H1 (cell line): ENCODE measurements at regions not wholly inside any gene's neighbourhood (a gene's known extent, or its start where the extent isn't known, plus 50 kb on each side); places are given as distances from the start of the nearest gene placed in this dataset.

Experiments used
- CTCF ChIA-PET: fragments of 300-600 bp; sonication (Branson Sonifier 250); formaldehyde crosslinking; loops from one replicate; lab custom pipeline; 2021; ENCODE audit not compliant: partially characterized antibody; lab: Charles Lee
- POLR2A ChIA-PET: fragments of 300-600 bp; sonication (Branson Sonifier 250); formaldehyde crosslinking; loops from one replicate; lab custom pipeline; 2021; ENCODE audit warnings: inconsistent platforms; ENCODE audit not compliant: partially characterized antibody; lab: Charles Lee
- DNase-seq, 2 experiments: peaks; one replicate each; pipeline versions ENCODE4 v3.0.0 to v3.0.0-alpha.2; 2010 to 2022; ENCODE audit warnings: low spot score in 2 of 2, low read depth in 1 of 2, mixed read lengths in 1 of 2
- FAIRE-seq: peaks from 2 replicates; lab custom pipeline; 2011; peaks lifted over from hg19 to GRCh38; lab: Jason Lieb, UNC
- H2AFZ ChIP-seq: 2 replicates; pipeline ENCODE4 v1.8.1; 2012; ENCODE audit warnings: low read length, inconsistent platforms
- H2AK5ac ChIP-seq: 2 replicates; pipeline ENCODE4 v1.6.1; 2013; ENCODE audit warnings: low read depth, low read length
- H2BK120ac ChIP-seq: replicated peaks from 2 replicates; pipeline ENCODE3; 2013; ENCODE audit warnings: low read depth, low read length, inconsistent platforms
- H2BK12ac ChIP-seq: 2 replicates; pipeline ENCODE4 v1.6.1; 2013; ENCODE audit warnings: low read depth, low read length
- H2BK15ac ChIP-seq: 2 replicates; pipeline ENCODE4 v1.6.1; 2013; ENCODE audit warnings: low read length
- H2BK20ac ChIP-seq: 2 replicates; pipeline ENCODE4 v1.6.1; 2013; ENCODE audit warnings: low read length
- H2BK5ac ChIP-seq: 2 replicates; pipeline ENCODE4 v1.6.1; 2013; ENCODE audit warnings: low read depth, low read length
- H3K14ac ChIP-seq: 2 replicates; pipeline ENCODE4 v1.6.1; 2013; ENCODE audit warnings: inconsistent platforms; ENCODE audit not compliant: insufficient read length
- H3K18ac ChIP-seq: 2 replicates; pipeline ENCODE4 v1.6.1; 2013; ENCODE audit warnings: low read length; ENCODE audit errors: extremely low read depth
- H3K23ac ChIP-seq: 2 replicates; pipeline ENCODE4 v1.6.1; 2013; ENCODE audit warnings: inconsistent platforms; ENCODE audit not compliant: insufficient read length
- H3K23me2 ChIP-seq: 2 replicates; pipeline ENCODE4 v1.6.1; 2013; ENCODE audit warnings: low read depth, low read length
- H3K27ac ChIP-seq: 2 replicates; pipeline ENCODE4 v1.6.1; 2011; ENCODE audit warnings: low read depth, low read length, inconsistent platforms
- H3K27me3 ChIP-seq, 4 experiments: replicated peaks in 1 of 4; 1 replicate in 1 of 4; 2 replicates in 3 of 4; pipeline versions ENCODE4 v1.6.1 to v1.8.1; 2011 to 2013; ENCODE audit warnings: low read length in 3 of 4, mild to moderate bottlenecking in 3 of 4, inconsistent platforms in 2 of 4, mixed read lengths in 2 of 4, moderate library complexity in 1 of 4; ENCODE audit not compliant: control insufficient read depth in 3 of 4, insufficient read depth in 3 of 4; ENCODE audit errors: extremely low read depth in 1 of 4
- H3K36me3 ChIP-seq, 4 experiments: 2 replicates each; pipeline versions ENCODE4 v1.6.1 to v1.8.1; 2011 to 2013; ENCODE audit warnings: mild to moderate bottlenecking in 4 of 4, low read length in 3 of 4, moderate library complexity in 2 of 4, control low read depth in 1 of 4, inconsistent platforms in 1 of 4; ENCODE audit not compliant: insufficient read depth in 4 of 4, control insufficient read depth in 2 of 4
- H3K4ac ChIP-seq: replicated peaks from 2 replicates; pipeline ENCODE3; 2013; ENCODE audit warnings: low read length, low read depth, mixed read lengths, inconsistent platforms; ENCODE audit not compliant: insufficient read length
- H3K4me1 ChIP-seq, 4 experiments: replicated peaks in 1 of 4; 1 replicate in 1 of 4; 2 replicates in 3 of 4; pipeline versions ENCODE4 v1.6.1 to v1.8.1; 2011 to 2013; ENCODE audit warnings: low read length in 3 of 4, inconsistent platforms in 2 of 4, mixed read lengths in 1 of 4; ENCODE audit not compliant: insufficient read depth in 4 of 4, control insufficient read depth in 3 of 4
- H3K4me2 ChIP-seq, 2 experiments: 2 replicates each; pipeline versions ENCODE4 v1.6.1 to v1.8.1; 2011 to 2013; ENCODE audit warnings: low read depth in 2 of 2, low read length in 2 of 2, control low read depth in 1 of 2, inconsistent platforms in 1 of 2, mild to moderate bottlenecking in 1 of 2; ENCODE audit not compliant: insufficient read depth in 1 of 2
- H3K4me3 ChIP-seq, 4 experiments: fragments of 200-600, 300-600 bp in 1 of 4; sonication (generic), shearing (Covaris generic), sonication (Bioruptor Twin) in 1 of 4; 2 replicates each; pipeline versions ENCODE4 v1.5.1 to v1.8.1; 2011 to 2016; ENCODE audit warnings: low read length in 4 of 4, low read depth in 3 of 4, control low read depth in 2 of 4, inconsistent platforms in 2 of 4, mild to moderate bottlenecking in 2 of 4, mixed read lengths in 1 of 4, moderate library complexity in 1 of 4; ENCODE audit not compliant: insufficient read depth in 2 of 4; ENCODE audit errors: extremely low read depth in 1 of 4
- H3K56ac ChIP-seq: replicated peaks from 2 replicates; pipeline ENCODE3; 2013; ENCODE audit warnings: low read depth, mild to moderate bottlenecking, mixed read lengths, low read length, inconsistent platforms; ENCODE audit not compliant: insufficient read length
- H3K79me1 ChIP-seq: 2 replicates; pipeline ENCODE4 v1.6.1; 2013; ENCODE audit warnings: low read depth, low read length, control low read depth
- H3K79me2 ChIP-seq, 2 experiments: 2 replicates each; pipeline versions ENCODE4 v1.6.1 to v1.8.1; 2012 to 2013; ENCODE audit warnings: low read length in 2 of 2, mild to moderate bottlenecking in 2 of 2, inconsistent platforms in 1 of 2; ENCODE audit not compliant: insufficient read depth in 2 of 2, control insufficient read depth in 1 of 2
- H3K9ac ChIP-seq, 4 experiments: replicated peaks in 1 of 4; 1 replicate in 1 of 4; 2 replicates in 3 of 4; pipeline versions ENCODE4 v1.6.1 to v1.8.1; 2011 to 2013; ENCODE audit warnings: low read depth in 3 of 4, low read length in 3 of 4, control low read depth in 2 of 4, mild to moderate bottlenecking in 2 of 4, moderate library complexity in 2 of 4, inconsistent platforms in 1 of 4; ENCODE audit errors: extremely low read depth in 1 of 4
- H3K9me3 ChIP-seq, 2 experiments: 2 replicates each; pipeline versions ENCODE4 v1.6.1 to v1.8.1; 2012 to 2013; ENCODE audit warnings: mild to moderate bottlenecking in 2 of 2, moderate library complexity in 2 of 2, control low read depth in 1 of 2, inconsistent platforms in 1 of 2, low read depth in 1 of 2, low read length in 1 of 2, mixed read lengths in 1 of 2; ENCODE audit not compliant: insufficient read depth in 2 of 2
- H4K20me1 ChIP-seq, 2 experiments: replicated peaks in 1 of 2; 2 replicates each; pipeline versions ENCODE3 to v1.8.1; 2011 to 2013; ENCODE audit warnings: inconsistent platforms in 2 of 2, low read length in 2 of 2, mild to moderate bottlenecking in 1 of 2; ENCODE audit not compliant: insufficient read depth in 2 of 2, control insufficient read depth in 1 of 2
- H4K5ac ChIP-seq: 2 replicates; pipeline ENCODE4 v1.6.1; 2013; ENCODE audit warnings: low read length, low read depth, mixed read lengths, inconsistent platforms; ENCODE audit not compliant: insufficient read length
- H4K8ac ChIP-seq: 2 replicates; pipeline ENCODE4 v1.8.0; 2013; ENCODE audit warnings: mild to moderate bottlenecking, moderate library complexity, low read length, inconsistent platforms; ENCODE audit not compliant: insufficient read depth; ENCODE audit errors: extremely low read depth
- H4K91ac ChIP-seq: replicated peaks from 2 replicates; pipeline ENCODE3; 2013; ENCODE audit warnings: low read length, mixed read lengths, inconsistent platforms; ENCODE audit not compliant: insufficient read length
- ATF3 ChIP-seq: IDR thresholded peaks from 2 replicates; pipeline ENCODE4 v1.6.1; 2011; ENCODE audit warnings: low read depth, mild to moderate bottlenecking, low read length; ENCODE audit not compliant: insufficient read depth
- EGR1 ChIP-seq: IDR thresholded peaks from 2 replicates; pipeline ENCODE4 v1.6.1; 2011; ENCODE audit warnings: low read depth, low read length, borderline replicate concordance
- GTF2F1 ChIP-seq: IDR thresholded peaks from 2 replicates; pipeline ENCODE4 v1.6.1; 2012; ENCODE audit warnings: low read depth, low read length, improper control_type of control experiment, borderline replicate concordance
- KDM4A ChIP-seq: IDR thresholded peaks from one replicate; pipeline ENCODE4 v1.7.1; 2012; ENCODE audit warnings: low read depth, mild to moderate bottlenecking, moderate library complexity, low read length, inconsistent platforms; ENCODE audit not compliant: severe bottlenecking
- KDM5A ChIP-seq: fragments of 200-600 bp; IDR thresholded peaks from 2 replicates; pipeline ENCODE4 v1.7.1; 2012; ENCODE audit warnings: mild to moderate bottlenecking, low read length, inconsistent platforms, mixed read lengths
- RXRA ChIP-seq: IDR thresholded peaks from 2 replicates; pipeline ENCODE4 v1.6.1; 2011; ENCODE audit warnings: low read depth, mild to moderate bottlenecking, low read length, moderate library complexity; ENCODE audit not compliant: insufficient read depth
- SIX5 ChIP-seq: IDR thresholded peaks from 2 replicates; pipeline ENCODE4 v1.6.1; 2011; ENCODE audit warnings: mild to moderate bottlenecking, low read depth, low read length
- USF2 ChIP-seq: IDR thresholded peaks from 2 replicates; pipeline ENCODE4 v1.6.1; 2011; ENCODE audit warnings: low read length, improper control_type of control experiment
- WGBS, 2 experiments: shearing (Covaris generic) in 1 of 2; methylation state at CpG; one replicate each; pipeline versions ENCODE4 v1.1.6 to v1.1.7; 2013 to 2015; ENCODE audit warnings: low lambda C conversion rate in 2 of 2, mixed read lengths in 2 of 2, inconsistent platforms in 1 of 2, low coverage in 1 of 2, missing lambda C conversion rate in 1 of 2; ENCODE audit not compliant: insufficient replicate concordance in 2 of 2, insufficient coverage in 1 of 2, insufficient read length in 1 of 2; ENCODE audit errors: extremely low coverage in 1 of 2, missing lambda C conversion rate in 1 of 2; 5-methylcytosine and 5-hydroxymethylcytosine counted together

GRCh38 chr13:65143920-65144319 lies 2086.2 kb downstream of the PCDH9 start:
- Histone ChIP-seq H3K56ac (no peak overlapping the region), H4K20me1 (no peaks in the 10 kb centered on the region), H3K4me1 (no peaks in the 10 kb centered on the region), H2BK120ac (no peak overlapping the region), H3K14ac (no peak overlapping the region), H3K27me3 (no peaks in the 10 kb centered on the region), H2BK15ac (no peak overlapping the region), H3K23ac (no peak overlapping the region), H3K27ac (no peak overlapping the region), H3K23me2 (no peaks in the 10 kb centered on the region), H3K4ac (no peak overlapping the region), H2BK5ac (no peak overlapping the region), H2BK12ac (no peak overlapping the region), H3K9ac (no peak overlapping the region), H2AFZ (no peak overlapping the region), H3K36me3 (no peaks in the 10 kb centered on the region), H4K91ac (no peak overlapping the region), H3K79me1 (no peaks in the 10 kb centered on the region), H3K9me3 (no peaks in the 10 kb centered on the region), H3K4me3 (no peak overlapping the region), H2BK20ac (no peak overlapping the region), H2AK5ac (no peak overlapping the region), H4K5ac (no peak overlapping the region), H3K4me2 (no peak overlapping the region), H4K8ac (no peak overlapping the region), H3K18ac (no peak overlapping the region), H3K79me2 (no peaks in the 10 kb centered on the region)
- ChIA-PET CTCF (no interaction called here), POLR2A (no interaction called here)
- TF ChIP-seq GTF2F1 (no peak), SIX5 (no peak), USF2 (no peak), ATF3 (no peak), RXRA (no peak), KDM5A (no peak), KDM4A (no peak), EGR1 (no peak)
- WGBS, 2 experiments = 93% methylated on average over 3 of the region's 3 CpGs; no CpG with 5 or more reads in 1 of the 2 experiments
- FAIRE-seq (no peak), DNase-seq (no peak)
